HepG2 (cell line): ENCODE measurements at regions not wholly inside any gene's neighbourhood (a gene's known extent, or its start where the extent isn't known, plus 50 kb on each side); places are given as distances from the start of the nearest gene placed in this dataset.

Experiments used
- ATAC-seq: fragments of 200-7000 bp; cut with Tn5 transposase; 3 replicates; pipeline ENCODE4 v1.9.1; 2020; ENCODE audit warnings: mild to moderate bottlenecking, moderate library complexity
- BruUV-seq: library from RNA; stranded (reverse); fragments of 400-500 nt; replicated peaks from 2 replicates; lab custom pipeline; 2021; lab: Mats Ljungman, UMichigan
- CTCF ChIA-PET: fragments of 300-600 bp; formaldehyde crosslinking; extraction: SDS; loops from one replicate; lab custom pipeline; 2021; ENCODE audit warnings: low total read pairs, inconsistent platforms, low intra/inter-chr PET ratio; lab: Yijun Ruan, JAX
- POLR2A ChIA-PET: fragments of 350-600 bp; sonication (Branson Sonifier 250); formaldehyde crosslinking; loops from one replicate; lab custom pipeline; 2020; ENCODE audit warnings: antibody characterized with exemption, inconsistent platforms; lab: Yijun Ruan, JAX
- DNase-seq: peaks from one replicate; pipeline ENCODE4 v3.0.0-alpha.2; 2015; ENCODE audit warnings: low spot score
- FAIRE-seq: peaks from 3 replicates; lab custom pipeline; 2011; peaks lifted over from hg19 to GRCh38; lab: Jason Lieb, UNC
- H2AFZ ChIP-seq: one replicate; pipeline ENCODE4 v1.6.1; 2011; ENCODE audit warnings: low read length, inconsistent platforms
- H3K27ac ChIP-seq: fragments of 300-600 bp; 3 replicates; pipeline ENCODE4 v1.8.0; 2011; ENCODE audit warnings: mixed run types, mild to moderate bottlenecking, mixed read lengths, low read length, inconsistent platforms; ENCODE audit not compliant: insufficient read depth; ENCODE audit errors: extremely low read length
- H3K27me3 ChIP-seq, 2 experiments: fragments of 200-600 bp in 1 of 2; 2 replicates in 1 of 2; 3 replicates in 1 of 2; pipeline versions ENCODE4 v1.6.0 to v1.8.0; 2011; ENCODE audit warnings: low read length in 2 of 2, mild to moderate bottlenecking in 2 of 2, moderate library complexity in 2 of 2, inconsistent platforms in 1 of 2; ENCODE audit not compliant: insufficient read depth in 2 of 2, control insufficient read depth in 1 of 2
- H3K36me3 ChIP-seq, 2 experiments: fragments of 200-600 bp in 1 of 2; replicated peaks in 1 of 2; 2 replicates in 1 of 2; 3 replicates in 1 of 2; pipeline versions ENCODE4 v1.5.1 to v1.8.0; 2011; ENCODE audit warnings: low read length in 2 of 2, inconsistent platforms in 1 of 2; ENCODE audit not compliant: insufficient read depth in 2 of 2, control insufficient read depth in 1 of 2
- H3K4me1 ChIP-seq: 2 replicates; pipeline ENCODE4 v1.5.1; 2012; ENCODE audit warnings: low read length, inconsistent platforms; ENCODE audit not compliant: insufficient read depth
- H3K4me2 ChIP-seq: 2 replicates; pipeline ENCODE4 v1.6.0; 2011; ENCODE audit warnings: low read depth, low read length, inconsistent platforms
- H3K4me3 ChIP-seq, 3 experiments: fragments of 200-600 bp in 1 of 3; sonication (generic), shearing (Covaris generic) in 1 of 3; replicated peaks in 1 of 3; 2 replicates each; pipeline ENCODE4 v1.5.1; 2011 to 2016; ENCODE audit warnings: low read length in 3 of 3, inconsistent platforms in 2 of 3, low read depth in 2 of 3, mild to moderate bottlenecking in 2 of 3, control low read depth in 1 of 3, mixed read lengths in 1 of 3; ENCODE audit not compliant: insufficient read depth in 1 of 3
- H3K79me2 ChIP-seq: one replicate; pipeline ENCODE4 v1.6.1; 2011; ENCODE audit warnings: low read length, inconsistent platforms; ENCODE audit not compliant: insufficient read depth
- H3K9ac ChIP-seq: 2 replicates; pipeline ENCODE4 v1.6.0; 2011; ENCODE audit warnings: mild to moderate bottlenecking, low read depth, low read length, inconsistent platforms; ENCODE audit not compliant: insufficient read depth
- H3K9me3 ChIP-seq: 2 replicates; pipeline ENCODE4 v1.5.1; 2012; ENCODE audit warnings: mild to moderate bottlenecking, low read length
- H4K20me1 ChIP-seq: 2 replicates; pipeline ENCODE4 v1.6.0; 2011; ENCODE audit warnings: inconsistent platforms, mild to moderate bottlenecking, low read length, moderate library complexity; ENCODE audit not compliant: insufficient read depth
- CCAR2 ChIP-seq: fragments of 200-400 bp; formaldehyde crosslinking; optimal IDR thresholded peaks from 2 replicates; pipeline ENCODE3; 2018; ENCODE audit warnings: low read depth, mild to moderate bottlenecking, low read length, moderate library complexity
- FOSL1 ChIP-seq: sonication (generic); formaldehyde crosslinking; IDR thresholded peaks from 2 replicates; pipeline ENCODE4 v1.9.0; 2021; ENCODE audit warnings: missing genetic modification reagents, borderline replicate concordance
- GATAD1 ChIP-seq: IDR thresholded peaks from 2 replicates; pipeline ENCODE4 v1.6.1; 2016; ENCODE audit warnings: missing genetic modification reagents, missing compliant biosample characterization
- IRX3 ChIP-seq: sonication (generic); formaldehyde crosslinking; IDR thresholded peaks from 2 replicates; pipeline ENCODE4 v1.8.1; 2023; ENCODE audit warnings: mild to moderate bottlenecking, low read depth, missing genetic modification reagents, borderline replicate concordance
- MEIS1 ChIP-seq: sonication (generic); formaldehyde crosslinking; IDR thresholded peaks from 2 replicates; pipeline ENCODE4 v1.9.0; 2021; ENCODE audit warnings: mild to moderate bottlenecking, missing genetic modification reagents, moderate library complexity, borderline replicate concordance
- NKX3-1 ChIP-seq: sonication (generic); formaldehyde crosslinking; IDR thresholded peaks from 2 replicates; pipeline ENCODE4 v1.5.0; 2020; ENCODE audit warnings: missing genetic modification reagents
- RBFOX2 ChIP-seq: fragments of 200-400 bp; formaldehyde crosslinking; IDR thresholded peaks from 2 replicates; pipeline ENCODE4 v1.6.1; 2017; ENCODE audit warnings: low read depth, mild to moderate bottlenecking, low read length
- RFXAP ChIP-seq: sonication (generic); formaldehyde crosslinking; IDR thresholded peaks from 2 replicates; pipeline ENCODE4 v1.4.0; 2020; ENCODE audit warnings: missing genetic modification reagents, borderline replicate concordance
- TBP ChIP-seq: sonication (generic); formaldehyde crosslinking; IDR thresholded peaks from 2 replicates; pipeline ENCODE4 v1.5.0; 2020; ENCODE audit warnings: missing genetic modification reagents
- TGIF2 ChIP-seq: IDR thresholded peaks from 2 replicates; pipeline ENCODE4 v1.6.1; 2016; ENCODE audit warnings: control low read depth, missing compliant biosample characterization
- ZBTB7A ChIP-seq: sonication (generic); formaldehyde crosslinking; IDR thresholded peaks from 2 replicates; pipeline ENCODE4 v1.8.0; 2022; ENCODE audit warnings: mild to moderate bottlenecking, missing genetic modification reagents
- ZFP37 ChIP-seq: sonication (generic); formaldehyde crosslinking; IDR thresholded peaks from 2 replicates; pipeline ENCODE4 v1.4.0; 2020; ENCODE audit warnings: missing genetic modification reagents, borderline replicate concordance
- WGBS: methylation state at CpG from one replicate; pipeline ENCODE4 v1.1.6; 2017; ENCODE audit warnings: low lambda C conversion rate; 5-methylcytosine and 5-hydroxymethylcytosine counted together
- in situ Hi-C: cut with HindIII; loops from 2 replicates; pipeline ENCODE4 v1.10.0; 2017; ENCODE audit warnings: low pct_unique_long_range_greater_than_20kb; ENCODE audit not compliant: extremely low pct_ligation_motif_present
- intact Hi-C: fragments of 100-400 bp; cut with micrococcal nuclease; formaldehyde crosslinking; loops from one replicate; pipeline ENCODE4 v1.10.0; 2022; ENCODE audit not compliant: unreplicated experiment
- TF ChIP-seq, protein P1 (sequence below): sonication (generic); formaldehyde crosslinking; IDR thresholded peaks from 2 replicates; pipeline ENCODE4 v1.4.0; 2020; ENCODE audit warnings: missing genetic modification reagents
- TF ChIP-seq, protein P2 (sequence below): sonication (generic); formaldehyde crosslinking; IDR thresholded peaks from 2 replicates; pipeline ENCODE4 v1.4.0; 2020; ENCODE audit warnings: missing genetic modification reagents

DNA sequence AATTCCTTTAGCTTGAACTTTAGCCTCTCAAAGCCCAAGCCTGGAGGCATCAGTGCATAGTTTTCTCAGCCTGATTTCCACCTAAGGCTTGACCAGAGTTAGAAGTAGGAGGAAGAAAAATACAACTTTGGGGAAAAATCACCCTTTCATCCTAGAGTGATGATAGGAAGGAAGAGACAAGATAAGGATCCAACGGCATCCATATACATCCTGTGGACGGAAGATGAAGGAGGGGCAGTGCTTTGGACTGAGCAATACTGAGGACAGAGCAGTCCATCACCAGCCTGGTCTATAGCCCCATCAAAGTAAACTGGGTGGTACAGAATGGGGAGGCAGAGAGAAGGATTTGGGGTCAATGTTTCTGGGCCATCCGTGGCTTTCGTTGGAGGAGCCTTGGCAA lies 247.9 kb downstream of the FAM76B start (continued):
- no peak for TF ChIP-seq ZFP37 (CRISPR knock-in tag)
- TF ChIP-seq, protein P1, sequence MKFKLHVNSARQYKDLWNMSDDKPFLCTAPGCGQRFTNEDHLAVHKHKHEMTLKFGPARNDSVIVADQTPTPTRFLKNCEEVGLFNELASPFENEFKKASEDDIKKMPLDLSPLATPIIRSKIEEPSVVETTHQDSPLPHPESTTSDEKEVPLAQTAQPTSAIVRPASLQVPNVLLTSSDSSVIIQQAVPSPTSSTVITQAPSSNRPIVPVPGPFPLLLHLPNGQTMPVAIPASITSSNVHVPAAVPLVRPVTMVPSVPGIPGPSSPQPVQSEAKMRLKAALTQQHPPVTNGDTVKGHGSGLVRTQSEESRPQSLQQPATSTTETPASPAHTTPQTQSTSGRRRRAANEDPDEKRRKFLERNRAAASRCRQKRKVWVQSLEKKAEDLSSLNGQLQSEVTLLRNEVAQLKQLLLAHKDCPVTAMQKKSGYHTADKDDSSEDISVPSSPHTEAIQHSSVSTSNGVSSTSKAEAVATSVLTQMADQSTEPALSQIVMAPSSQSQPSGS (CRISPR knock-in tag), result no peak

DNA sequence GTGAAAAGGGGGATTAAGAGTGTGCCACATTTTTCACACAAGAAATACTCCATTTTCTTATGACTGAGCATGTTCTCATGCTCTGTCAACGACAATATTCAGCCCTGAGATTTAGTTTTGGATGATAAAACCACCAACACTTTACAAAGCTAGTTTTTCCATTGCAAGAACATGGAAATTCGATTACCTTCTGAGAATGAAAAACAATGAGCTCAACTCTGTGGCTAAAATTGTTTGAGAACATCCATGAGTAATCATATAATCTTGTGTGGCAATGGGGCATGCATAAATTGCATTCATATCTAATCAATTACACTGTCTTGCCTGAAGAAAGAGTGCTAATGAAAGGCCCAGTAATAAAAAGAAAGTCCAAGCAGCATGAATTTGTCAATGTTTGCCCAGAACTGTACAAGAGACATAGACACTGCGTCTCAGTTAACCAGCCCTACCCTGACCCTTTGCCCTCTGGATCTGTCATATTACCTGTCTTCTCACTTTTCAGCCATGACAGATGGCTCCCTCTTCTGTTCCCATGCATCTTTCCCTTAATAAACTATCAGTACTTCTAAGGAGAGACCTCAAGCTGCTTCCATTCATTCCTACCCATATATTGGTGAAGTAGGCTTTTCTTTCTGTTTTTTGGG lies 253.4 kb downstream of the FAM76B start:
- Histone ChIP-seq H3K4me3 (no peak overlapping the region), H3K79me2 (no peaks in the 10 kb centered on the region), H3K4me1 (no peaks in the 10 kb centered on the region), H3K9me3 (no peaks in the 10 kb centered on the region), H3K27ac (no peak overlapping the region), H3K27me3 (no peaks in the 10 kb centered on the region), H3K36me3 (no peaks in the 10 kb centered on the region), H3K4me2 (no peak overlapping the region), H4K20me1 (no peaks in the 10 kb centered on the region), H2AFZ (no peak overlapping the region), H3K9ac (no peak overlapping the region)
- DNase-seq, result no peak
- no TSS peak for BruUV-seq
- in situ Hi-C loops, result no loop called here
- ChIA-PET CTCF (no interaction called here), POLR2A (no interaction called here)
- intact Hi-C loops, result no loop called here
- ATAC-seq, result no peak
- 0% methylated on average over 3 of the region's 3 CpGs for WGBS
- no peak for FAIRE-seq
- TF ChIP-seq TGIF2, result no peak
- no peak for TF ChIP-seq RBFOX2
- no peak for TF ChIP-seq TBP (CRISPR knock-in tag)
- no peak for TF ChIP-seq RFXAP (CRISPR knock-in tag)
- TF ChIP-seq CCAR2, result no peak
- TF ChIP-seq IRX3 (CRISPR knock-in tag), result no peak
- no peak for TF ChIP-seq ZBTB7A (CRISPR knock-in tag)
- TF ChIP-seq, protein P2, sequence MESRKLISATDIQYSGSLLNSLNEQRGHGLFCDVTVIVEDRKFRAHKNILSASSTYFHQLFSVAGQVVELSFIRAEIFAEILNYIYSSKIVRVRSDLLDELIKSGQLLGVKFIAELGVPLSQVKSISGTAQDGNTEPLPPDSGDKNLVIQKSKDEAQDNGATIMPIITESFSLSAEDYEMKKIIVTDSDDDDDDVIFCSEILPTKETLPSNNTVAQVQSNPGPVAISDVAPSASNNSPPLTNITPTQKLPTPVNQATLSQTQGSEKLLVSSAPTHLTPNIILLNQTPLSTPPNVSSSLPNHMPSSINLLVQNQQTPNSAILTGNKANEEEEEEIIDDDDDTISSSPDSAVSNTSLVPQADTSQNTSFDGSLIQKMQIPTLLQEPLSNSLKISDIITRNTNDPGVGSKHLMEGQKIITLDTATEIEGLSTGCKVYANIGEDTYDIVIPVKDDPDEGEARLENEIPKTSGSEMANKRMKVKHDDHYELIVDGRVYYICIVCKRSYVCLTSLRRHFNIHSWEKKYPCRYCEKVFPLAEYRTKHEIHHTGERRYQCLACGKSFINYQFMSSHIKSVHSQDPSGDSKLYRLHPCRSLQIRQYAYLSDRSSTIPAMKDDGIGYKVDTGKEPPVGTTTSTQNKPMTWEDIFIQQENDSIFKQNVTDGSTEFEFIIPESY (CRISPR knock-in tag), result no peak
- TF ChIP-seq GATAD1, result no peak
- no peak for TF ChIP-seq FOSL1 (CRISPR knock-in tag)
- no peak for TF ChIP-seq MEIS1 (CRISPR knock-in tag)
- no peak for TF ChIP-seq NKX3-1 (CRISPR knock-in tag)
